ENCODE measurements at regions not wholly inside any gene's neighbourhood (a gene's known extent, or its start where the extent isn't known, plus 50 kb on each side); places are given as distances from the start of the nearest gene placed in this dataset.
"Not testable (repeated sequence)": the region's sequence is repeated elsewhere in the genome, so short reads cannot be mapped to it uniquely, and the experiment has no call there.

GRCh38 chr21:18715606-18716005, 312.0 kb upstream of the TMPRSS15 start:
- no peak for DNase-seq (ENCODE audit: low spot score)

GRCh38 chr21:18716578-18717138, 313.1 kb upstream of the TMPRSS15 start:
- DNase-seq (ENCODE audit: low spot score) = no peak

- DNase-seq (ENCODE audit: low spot score) = no peak
These were observed 318.6 kb upstream of the TMPRSS15 start for GRCh38 chr21:18722193-18722592.

- DNase-seq (ENCODE audit: low spot score) = no peak
These were observed 319.6 kb upstream of the TMPRSS15 start for GRCh38 chr21:18723171-18723570.

- DNase-seq (ENCODE audit: low spot score) = no peak
These were observed 322.1 kb upstream of the TMPRSS15 start for GRCh38 chr21:18725653-18726052.

GRCh38 chr21:18741954-18742353, 338.4 kb upstream of the TMPRSS15 start:
- no peak for DNase-seq (ENCODE audit: low spot score)

GRCh38 chr21:18743531-18743930, 339.9 kb upstream of the TMPRSS15 start:
- DNase-seq (ENCODE audit: low spot score) = no peak

- DNase-seq (ENCODE audit: low spot score) = no peak
These were observed 341.3 kb upstream of the TMPRSS15 start for GRCh38 chr21:18744840-18745239.

GRCh38 chr21:18752894-18753293, 349.3 kb upstream of the TMPRSS15 start:
- DNase-seq (ENCODE audit: low spot score) = not testable (repeated sequence)

GRCh38 chr21:18756272-18756671, 352.7 kb upstream of the TMPRSS15 start:
- DNase-seq (ENCODE audit: low spot score) = not testable (repeated sequence)

GRCh38 chr21:18759267-18759666, 355.7 kb upstream of the TMPRSS15 start:
- DNase-seq (ENCODE audit: low spot score) = no peak

GRCh38 chr21:18759751-18760161, 356.2 kb upstream of the TMPRSS15 start:
- no peak for DNase-seq (ENCODE audit: low spot score)

GRCh38 chr21:18760247-18760646, 356.7 kb upstream of the TMPRSS15 start:
- DNase-seq (ENCODE audit: low spot score) = no peak

- DNase-seq (ENCODE audit: low spot score) = no peak
These were observed 361.1 kb upstream of the TMPRSS15 start for GRCh38 chr21:18764720-18765119.

GRCh38 chr21:18769599-18769998, 366.0 kb upstream of the TMPRSS15 start:
- no peak for DNase-seq (ENCODE audit: low spot score)

- no peak for DNase-seq (ENCODE audit: low spot score)
These were observed 368.3 kb upstream of the TMPRSS15 start for GRCh38 chr21:18771845-18772380.

- no peak for DNase-seq (ENCODE audit: low spot score)
These were observed 368.8 kb upstream of the TMPRSS15 start for GRCh38 chr21:18772404-18772803.

GRCh38 chr21:18772897-18773296, 369.3 kb upstream of the TMPRSS15 start:
- DNase-seq (ENCODE audit: low spot score) = no peak

GRCh38 chr21:18776936-18777335, 373.4 kb upstream of the TMPRSS15 start:
- DNase-seq (ENCODE audit: low spot score) = no peak

- no peak for DNase-seq (ENCODE audit: low spot score)
These were observed 379.1 kb upstream of the TMPRSS15 start for GRCh38 chr21:18782721-18783120.

- DNase-seq (ENCODE audit: low spot score) = no peak
These were observed 397.9 kb upstream of the TMPRSS15 start for GRCh38 chr21:18801468-18801867.

- no peak for DNase-seq (ENCODE audit: low spot score)
These were observed 400.0 kb upstream of the TMPRSS15 start for GRCh38 chr21:18803624-18804023.

GRCh38 chr21:18810136-18810535, 406.6 kb upstream of the TMPRSS15 start:
- no peak for DNase-seq (ENCODE audit: low spot score)

- no peak for DNase-seq (ENCODE audit: low spot score)
These were observed 408.7 kb upstream of the TMPRSS15 start for GRCh38 chr21:18812308-18812707.
